ENCODE measurements at regions not wholly inside any gene's neighbourhood (a gene's known extent, or its start where the extent isn't known, plus 50 kb on each side); places are given as distances from the start of the nearest gene placed in this dataset.

GRCh38 chr3:96430079-96430478 is 384.3 kb upstream of the EPHA6 start:
- TF ChIP-seq CTCF (IDR thresholded peaks at IDR 0.05; ENCODE audit: insufficient read depth, low read depth, low read length) = no peak
- no peak for TF ChIP-seq EZH2 (IDR thresholded peaks at IDR 0.05; ENCODE audit: insufficient read depth, low read length)

Data from astrocyte (in vitro differentiated cells and primary cell).